Astrocyte (in vitro differentiated cells and primary cell): ENCODE measurements at regions not wholly inside any gene's neighbourhood (a gene's known extent, or its start where the extent isn't known, plus 50 kb on each side); places are given as distances from the start of the nearest gene placed in this dataset.

Experiments used
- CTCF ChIP-seq: IDR thresholded peaks from 2 replicates; pipeline ENCODE4 v1.5.1; 2011; ENCODE audit warnings: low read depth, mild to moderate bottlenecking, inconsistent platforms, low read length, moderate library complexity; ENCODE audit not compliant: insufficient read depth
- EZH2 ChIP-seq: IDR thresholded peaks from 2 replicates; pipeline ENCODE4 v1.6.1; 2012; ENCODE audit warnings: mild to moderate bottlenecking, low read length, inconsistent platforms; ENCODE audit not compliant: insufficient read depth

DNA sequence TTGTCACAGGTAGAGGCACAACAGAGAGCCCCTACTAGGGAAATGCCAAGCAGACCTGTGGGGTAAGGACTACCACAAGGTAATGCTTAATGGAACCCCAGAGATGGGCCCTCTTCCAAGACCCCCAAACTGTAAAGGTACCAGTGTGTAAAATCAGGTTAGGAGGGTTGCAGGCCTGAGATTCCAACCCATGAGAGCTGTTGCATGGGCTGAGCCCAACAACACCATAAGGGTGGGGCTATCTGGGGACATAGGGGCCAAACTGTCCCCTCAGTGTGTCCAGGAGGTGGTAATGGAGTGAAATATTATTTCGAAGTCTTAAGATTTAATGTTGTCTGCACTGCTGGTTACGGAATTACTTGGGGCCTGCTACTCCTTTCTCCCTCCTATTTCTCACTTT, 620.2 kb downstream of the ETNK1 start:
- TF ChIP-seq EZH2: no peak
- TF ChIP-seq CTCF: no peak
